Mucosa of gallbladder (tissue), 1 donor: ENCODE measurements at regions not wholly inside any gene's neighbourhood (a gene's known extent, or its start where the extent isn't known, plus 50 kb on each side); places are given as distances from the start of the nearest gene placed in this dataset.
"Not testable (repeated sequence)": the region's sequence is repeated elsewhere in the genome, so short reads cannot be mapped to it uniquely, and the experiment has no call there.

Experiments used
- DNase-seq: peaks from one replicate; pipeline ENCODE4 v3.0.0-alpha.2; 2020; ENCODE audit warnings: low spot score
- donor health status: DM: no; HTN: no; CAD: no.

GRCh38 chrX:39669668-39670067, 428.1 kb downstream of the BCOR start:
- no peak for DNase-seq

- DNase-seq = no peak
Observed at GRCh38 chrX:39670281-39670680, 427.5 kb downstream of the BCOR start.

DNA sequence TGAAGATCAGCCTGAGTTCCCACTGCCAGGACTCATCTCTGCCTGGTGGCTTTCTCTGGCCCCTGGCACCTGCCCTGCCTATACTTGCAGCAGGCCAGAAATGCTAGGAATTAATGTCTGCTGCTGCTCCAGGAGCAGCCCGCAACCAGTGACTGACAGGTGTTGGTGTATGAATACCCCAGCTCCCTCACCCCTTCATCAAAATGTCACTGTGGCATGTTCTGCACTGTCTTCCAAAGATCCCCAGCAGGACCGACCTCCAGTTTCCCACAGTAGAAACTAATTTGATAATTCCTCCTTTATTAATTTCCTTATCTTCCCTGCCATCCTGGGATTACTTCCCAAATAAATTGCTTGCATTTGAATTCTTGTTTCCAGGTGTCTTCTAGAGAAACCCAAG, 425.4 kb downstream of the BCOR start:
- DNase-seq = no peak

- DNase-seq = no peak
Observed at GRCh38 chrX:39674490-39675161, 423.1 kb downstream of the BCOR start.

DNA sequence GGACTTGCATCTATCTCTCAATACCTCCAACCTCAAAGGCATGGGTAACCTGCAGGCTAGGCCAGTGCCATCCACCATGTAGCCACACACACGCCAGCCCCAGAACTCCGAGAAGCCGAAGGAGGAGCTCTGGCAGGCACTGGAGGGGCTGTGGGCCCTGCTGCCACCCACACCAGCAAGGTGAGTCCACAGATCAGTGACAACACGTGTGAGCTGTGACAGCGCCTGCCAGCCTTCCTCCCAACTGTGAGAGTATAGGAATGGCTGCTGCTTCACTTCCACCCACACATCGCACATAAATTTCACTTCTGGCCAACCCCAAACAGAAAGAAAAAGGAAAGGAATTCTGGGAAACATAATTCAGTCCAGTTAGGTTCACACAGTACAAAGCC, 422.6 kb downstream of the BCOR start:
- DNase-seq = no peak

GRCh38 chrX:39675619-39676018, 422.1 kb downstream of the BCOR start:
- no peak for DNase-seq

GRCh38 chrX:39676434-39676833, 421.3 kb downstream of the BCOR start:
- DNase-seq = no peak

DNA sequence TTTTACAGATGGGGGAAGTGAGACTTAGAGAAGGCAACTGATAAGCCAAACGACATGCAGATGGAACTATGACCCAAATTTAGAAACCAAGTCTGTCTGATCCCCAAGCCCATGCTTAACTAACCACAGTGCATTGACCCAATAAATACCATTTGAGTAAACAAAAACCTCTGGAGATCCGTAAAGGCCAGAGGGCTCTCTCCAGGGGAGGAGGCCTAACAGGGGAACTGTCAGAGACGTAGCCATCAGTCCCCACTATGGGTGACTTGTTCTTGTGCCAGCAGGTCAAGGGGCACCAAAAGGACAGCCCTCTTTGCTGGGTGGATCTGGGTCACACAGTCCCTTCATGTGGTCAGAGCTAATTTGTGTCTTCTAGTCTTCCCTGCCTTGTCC, 420.2 kb downstream of the BCOR start:
- no peak for DNase-seq

DNA sequence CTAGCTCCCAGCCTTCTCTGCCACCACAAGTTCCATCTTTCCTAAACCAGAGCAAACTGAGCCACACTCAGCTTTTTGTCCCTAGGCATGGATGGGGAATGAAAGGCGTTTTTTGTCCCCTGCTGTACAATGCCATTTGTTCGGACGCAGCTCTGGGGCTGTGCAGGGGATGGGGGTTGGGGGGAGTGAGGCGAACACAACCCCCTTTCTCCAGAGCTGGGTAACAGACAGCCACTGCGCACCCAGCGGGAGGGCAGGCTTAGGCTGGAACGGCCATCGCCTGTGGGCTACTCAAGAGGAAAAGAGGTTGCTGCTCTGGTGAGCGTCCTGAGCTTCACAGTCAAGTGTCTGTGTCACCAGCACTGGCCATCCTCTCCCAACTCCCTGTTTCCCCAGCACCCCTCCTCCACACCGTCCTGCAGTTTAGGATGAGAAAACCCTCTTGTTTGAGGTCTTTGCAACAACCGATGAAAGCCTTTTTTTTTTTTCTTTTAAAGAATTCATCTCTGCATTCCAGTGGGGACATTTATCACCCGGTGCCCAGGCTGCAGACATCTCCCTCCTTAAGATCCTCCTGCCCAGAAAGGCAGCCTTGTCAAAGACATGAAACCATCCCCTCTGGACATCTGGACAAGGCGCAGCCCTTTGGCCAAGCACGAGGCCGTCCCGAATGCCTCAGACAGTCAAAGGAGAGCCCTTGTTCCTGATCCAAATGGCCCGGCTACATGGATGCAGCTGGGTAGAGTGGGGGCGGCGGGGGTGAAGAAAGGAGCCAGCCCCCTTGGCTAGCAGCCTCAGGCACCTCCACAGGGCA, 419.6 kb downstream of the BCOR start:
- DNase-seq = no peak

- DNase-seq = no peak
Observed at GRCh38 chrX:39678914-39679313, 418.8 kb downstream of the BCOR start.

GRCh38 chrX:39679497-39680157, 418.1 kb downstream of the BCOR start:
- DNase-seq = no peak

GRCh38 chrX:39681885-39682284, 415.9 kb downstream of the BCOR start:
- DNase-seq = no peak

GRCh38 chrX:39682778-39683177, 415.0 kb downstream of the BCOR start:
- DNase-seq = no peak

- no peak for DNase-seq
Observed at GRCh38 chrX:39688219-39688575, 409.6 kb downstream of the BCOR start.

DNA sequence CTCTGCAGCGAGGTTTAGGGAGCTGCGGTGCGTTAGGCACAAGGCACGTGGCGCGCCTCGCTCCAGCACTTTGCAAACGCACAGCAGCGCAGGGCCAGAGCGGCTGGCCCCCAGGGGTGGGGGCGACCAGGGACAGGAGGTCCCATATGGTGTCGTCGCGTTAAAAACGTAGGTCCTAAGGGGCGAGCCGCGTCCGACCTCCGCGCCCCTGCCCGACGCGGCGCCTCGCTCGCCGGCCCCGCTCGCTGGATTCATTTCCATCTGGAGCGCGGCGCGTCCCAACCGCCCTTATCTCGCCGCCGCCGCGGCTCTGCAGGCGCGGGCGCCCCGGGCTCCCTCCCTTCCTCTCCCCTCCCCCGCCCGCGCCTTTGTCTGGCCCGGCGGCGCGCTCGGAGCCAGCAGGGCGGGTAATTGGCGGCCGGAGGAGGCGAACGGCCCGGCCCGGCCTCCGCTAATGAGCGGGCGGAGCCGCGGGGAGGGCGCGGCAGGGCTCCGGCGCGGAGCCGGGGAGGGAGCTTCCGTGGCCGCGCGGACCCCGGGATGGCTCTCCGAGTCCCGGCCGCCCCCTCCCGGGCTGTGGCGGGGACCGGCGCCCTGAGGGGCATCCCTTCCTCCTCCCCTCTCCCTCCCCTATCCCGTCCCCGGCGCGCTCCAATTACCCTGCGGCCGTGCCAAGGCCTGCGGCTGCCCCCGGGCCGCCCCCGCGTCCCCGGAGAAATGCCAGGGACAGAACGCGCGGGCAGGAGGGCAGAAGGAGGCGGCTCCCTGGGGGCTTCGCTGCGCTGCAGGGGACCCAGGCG, 409.0 kb downstream of the BCOR start:
- peak; percentile 39 for DNase-seq

DNA sequence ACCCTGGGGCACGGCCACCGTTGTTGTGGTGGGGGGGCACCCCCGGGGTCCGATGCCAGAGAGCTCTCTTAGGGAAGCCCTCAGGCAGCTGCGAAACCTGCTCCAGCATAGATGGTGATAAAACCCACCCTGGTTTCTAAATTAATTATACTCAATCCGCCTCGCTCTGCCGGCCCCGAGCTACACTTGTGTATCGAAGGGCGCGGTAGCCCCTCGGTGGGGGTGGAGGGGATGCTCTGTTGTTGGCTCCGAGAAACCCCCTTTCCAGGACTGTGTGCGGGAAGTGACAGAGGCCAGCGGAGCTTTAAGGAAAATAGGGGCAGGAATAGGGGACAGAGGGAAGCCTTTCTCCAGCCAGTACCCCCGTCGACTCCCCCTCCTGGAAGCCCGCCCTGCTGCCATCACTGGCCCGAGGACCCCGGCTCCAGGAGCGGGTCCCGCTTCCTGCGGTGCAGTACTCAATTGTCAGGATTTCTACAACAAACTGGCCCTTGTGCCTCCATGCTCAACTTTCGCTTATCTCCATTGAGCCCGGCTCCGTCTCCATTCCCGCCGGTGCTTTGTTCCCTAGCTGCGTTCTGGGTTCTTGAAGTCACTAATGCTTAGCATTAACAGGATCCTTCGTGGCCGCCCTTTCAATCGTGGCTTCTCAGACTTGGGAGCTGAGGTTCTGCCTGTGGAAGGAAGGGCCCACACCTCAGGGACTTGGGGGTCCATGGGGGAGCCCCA, 408.2 kb downstream of the BCOR start:
- DNase-seq = no peak

DNA sequence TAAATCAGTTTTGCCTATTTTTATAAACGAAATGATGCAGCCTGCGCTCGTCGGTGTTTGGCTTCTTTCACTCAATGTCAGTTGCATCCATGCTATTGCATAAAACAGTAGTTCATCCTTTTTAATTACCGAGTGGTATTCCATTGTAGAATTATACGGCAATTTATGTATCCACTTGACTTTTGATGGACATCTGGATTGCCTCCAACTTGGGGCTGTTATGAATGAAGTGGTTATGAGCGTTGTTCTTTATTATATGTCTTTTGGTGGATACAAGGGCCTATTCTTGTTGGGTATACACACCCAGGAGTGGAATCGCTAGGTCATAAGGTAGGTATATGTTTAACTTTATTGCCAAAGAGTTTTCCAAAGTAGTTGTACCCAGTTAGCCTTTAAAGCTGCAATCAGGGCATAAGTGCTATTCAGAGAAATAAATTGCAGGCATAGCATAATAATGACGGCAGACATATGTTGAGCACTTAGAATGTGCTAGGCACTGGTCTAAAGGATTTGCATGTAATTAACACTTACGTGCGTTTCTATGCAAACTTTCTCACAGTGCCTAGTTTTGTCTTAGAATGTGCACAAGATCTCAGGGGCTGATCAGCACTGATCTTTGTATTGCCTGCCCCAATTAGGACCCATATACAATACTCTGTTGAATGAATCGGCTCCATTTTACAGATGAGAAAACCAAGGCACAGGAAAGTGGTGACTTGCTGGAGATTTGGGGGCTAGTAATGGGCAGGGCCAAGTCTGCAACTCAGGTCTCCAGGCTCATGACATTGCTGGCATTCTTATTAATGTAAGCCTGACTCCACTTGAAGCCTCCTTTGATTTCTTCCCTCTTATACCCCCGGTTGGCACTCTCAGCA, 407.0 kb downstream of the BCOR start:
- no peak for DNase-seq

DNA sequence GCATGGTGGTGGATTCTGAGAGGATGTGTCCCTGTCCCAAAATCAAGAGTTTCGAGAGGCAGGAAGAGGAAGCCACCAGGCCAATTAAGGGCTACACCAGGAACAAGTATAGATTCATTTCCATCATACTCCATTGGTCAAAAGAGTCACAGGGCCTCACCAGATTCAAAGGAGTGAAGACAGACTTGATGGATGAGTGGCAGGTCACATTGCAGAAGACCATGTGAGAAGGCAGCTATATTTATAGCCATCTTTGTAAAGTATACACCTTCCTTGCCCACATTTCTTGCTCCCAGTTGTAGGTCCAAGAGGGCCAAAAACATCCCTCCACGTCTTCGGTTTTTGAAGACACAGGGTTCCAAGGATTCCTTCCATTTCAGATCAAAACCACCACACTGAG, 406.0 kb downstream of the BCOR start:
- no peak for DNase-seq

- no peak for DNase-seq
Observed at GRCh38 chrX:39692796-39693195, 405.0 kb downstream of the BCOR start.

DNA sequence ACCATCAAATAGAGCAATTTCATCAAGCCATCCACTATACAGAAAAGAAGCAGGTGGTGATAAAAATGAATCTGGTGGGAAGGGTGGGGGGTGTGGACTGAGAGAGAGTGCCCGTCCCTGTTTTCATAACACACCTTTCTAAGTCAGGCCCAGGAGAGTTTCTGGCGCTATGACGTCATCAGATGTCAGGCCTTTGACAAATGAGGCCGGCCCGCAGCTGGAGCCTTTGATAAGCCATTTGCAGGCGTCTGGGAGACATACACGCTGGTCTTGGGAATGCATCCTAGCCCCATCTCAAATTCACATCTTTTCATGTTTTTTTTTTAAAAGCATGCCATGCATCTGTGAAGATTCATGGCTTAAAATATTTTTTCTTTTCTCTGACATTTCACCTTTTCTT, 404.5 kb downstream of the BCOR start:
- DNase-seq = no peak

DNA sequence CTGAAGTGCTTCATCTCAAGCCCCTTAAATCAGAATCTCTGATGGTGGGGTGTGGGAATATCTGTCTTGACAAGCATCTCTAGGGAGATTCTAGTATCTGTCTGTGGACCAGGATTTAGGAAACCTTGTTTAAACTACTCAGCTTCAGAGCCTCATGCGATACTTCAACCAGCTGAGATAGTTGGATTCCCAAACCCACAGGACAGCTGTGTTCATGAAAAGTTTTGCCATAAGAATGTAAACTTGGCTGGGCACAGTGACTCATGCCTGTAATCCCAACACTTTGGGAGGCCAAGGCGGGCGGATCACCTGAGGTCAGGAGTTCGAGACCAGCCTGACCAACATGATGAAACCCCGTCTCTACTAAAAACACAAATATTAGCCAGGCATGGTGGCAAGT, 395.1 kb downstream of the BCOR start:
- DNase-seq = not testable (repeated sequence)
